Stomach (tissue), 8 donors: ENCODE measurements at regions not wholly inside any gene's neighbourhood (a gene's known extent, or its start where the extent isn't known, plus 50 kb on each side); places are given as distances from the start of the nearest gene placed in this dataset.

ENCODE experiments used
- DNase-seq, 2 donors: peaks; one replicate each; pipeline versions ENCODE4 v3.0.0 to v3.0.0-alpha.2; 2013 to 2019
- H3K27ac ChIP-seq, 5 donors: fragments of 200-600 bp in 4 of 5; sonication (generic) in 4 of 5; one replicate each; pipeline ENCODE4 v1.5.1; 2013 to 2019; ENCODE audit warnings: mild to moderate bottlenecking in 1 of 5, moderate library complexity in 1 of 5
- H3K27me3 ChIP-seq, 3 donors: fragments of 200-600 bp; sonication (generic); one replicate each; pipeline ENCODE4 v1.5.1; 2017 to 2019; ENCODE audit warnings: mixed run types in 1 of 3
- H3K36me3 ChIP-seq, 4 donors: fragments of 200-600 bp; sonication (generic); 1 replicate in 3 of 4; 2 replicates in 1 of 4; pipeline ENCODE4 v1.5.1; 2016 to 2019
- H3K4me1 ChIP-seq, 4 donors: fragments of 200-600 bp; sonication (generic); one replicate each; pipeline ENCODE4 v1.5.1; 2016 to 2019
- H3K4me3 ChIP-seq, 4 donors: fragments of 200-600 bp; sonication (generic) in 3 of 4; one replicate each; pipeline ENCODE4 v1.5.1; 2016 to 2019; ENCODE audit warnings: mild to moderate bottlenecking in 1 of 4
- H3K9me3 ChIP-seq, 4 donors: fragments of 200-600 bp; sonication (generic); one replicate each; pipeline ENCODE4 v1.5.1; 2016 to 2019
- EP300 ChIP-seq: sonication (generic); formaldehyde crosslinking; IDR thresholded peaks from one replicate; pipeline ENCODE4 v1.6.1; 2017; ENCODE audit warnings: antibody characterized with exemption
- POLR2A ChIP-seq, 4 donors: fragments of 450-650 bp; IDR thresholded peaks; one replicate each; pipeline ENCODE4 v1.6.1; 2016; ENCODE audit warnings: antibody characterized with exemption in 4 of 4, control low read depth in 2 of 4, mild to moderate bottlenecking in 1 of 4, moderate library complexity in 1 of 4
- POLR2AphosphoS5 ChIP-seq, 3 donors: sonication (generic); formaldehyde crosslinking; IDR thresholded peaks; one replicate each; pipeline ENCODE4 v1.6.1; 2016; ENCODE audit warnings: antibody characterized with exemption in 3 of 3
- WGBS, 5 donors: extraction: QIAGEN DNeasy Blood & Tissue Kit in 3 of 5; methylation state at CpG; one replicate each; pipeline versions ENCODE4 v1.1.5 to v1.1.7; 2013 to 2018; 5-methylcytosine and 5-hydroxymethylcytosine counted together
- intact Hi-C: fragments of 100-400 bp; cut with DNase I; formaldehyde crosslinking; loops from one replicate; pipeline ENCODE4 v1.15.1; 2023; ENCODE audit warnings: low total_unique reads
- TF ChIP-seq, protein P1 (sequence below), 7 experiments: fragments of 450-650 bp in 4 of 7; fragments of 200-600 bp in 3 of 7; sonication (generic) in 3 of 7; IDR thresholded peaks; one replicate each; pipeline ENCODE4 v1.5.1; 2016 to 2019; ENCODE audit warnings: antibody characterized with exemption in 7 of 7, control low read depth in 2 of 7, mild to moderate bottlenecking in 1 of 7
- donor health status: healthy with polysubstance abuse.
- donor health status: Bipolar disorder and iron deficiency.
- donor health status: healthy.

GRCh38 chr1:29459620-29459945, 223.3 kb downstream of the PTPRU start:
- Histone ChIP-seq H3K27ac (no peak overlapping the region), H3K4me3 (no peak overlapping the region), H3K4me1 (no peaks in the 10 kb centered on the region), H3K9me3 (peaks cover 0 to 8% (median 5%) of the 10 kb centered on the region in 4 donors), H3K27me3 (peaks cover 0 to 48% (median 3%) of the 10 kb centered on the region in 3 donors), H3K36me3 (no peaks in the 10 kb centered on the region)
- intact Hi-C loops: loop anchor here (10.0 kb wide), 1 partner anchor 215 kb away; no protein-coding TSS in a partner anchor
- no peak for DNase-seq
- TF ChIP-seq, protein P1, sequence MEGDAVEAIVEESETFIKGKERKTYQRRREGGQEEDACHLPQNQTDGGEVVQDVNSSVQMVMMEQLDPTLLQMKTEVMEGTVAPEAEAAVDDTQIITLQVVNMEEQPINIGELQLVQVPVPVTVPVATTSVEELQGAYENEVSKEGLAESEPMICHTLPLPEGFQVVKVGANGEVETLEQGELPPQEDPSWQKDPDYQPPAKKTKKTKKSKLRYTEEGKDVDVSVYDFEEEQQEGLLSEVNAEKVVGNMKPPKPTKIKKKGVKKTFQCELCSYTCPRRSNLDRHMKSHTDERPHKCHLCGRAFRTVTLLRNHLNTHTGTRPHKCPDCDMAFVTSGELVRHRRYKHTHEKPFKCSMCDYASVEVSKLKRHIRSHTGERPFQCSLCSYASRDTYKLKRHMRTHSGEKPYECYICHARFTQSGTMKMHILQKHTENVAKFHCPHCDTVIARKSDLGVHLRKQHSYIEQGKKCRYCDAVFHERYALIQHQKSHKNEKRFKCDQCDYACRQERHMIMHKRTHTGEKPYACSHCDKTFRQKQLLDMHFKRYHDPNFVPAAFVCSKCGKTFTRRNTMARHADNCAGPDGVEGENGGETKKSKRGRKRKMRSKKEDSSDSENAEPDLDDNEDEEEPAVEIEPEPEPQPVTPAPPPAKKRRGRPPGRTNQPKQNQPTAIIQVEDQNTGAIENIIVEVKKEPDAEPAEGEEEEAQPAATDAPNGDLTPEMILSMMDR (IDR thresholded peaks at IDR 0.05): no peak
- no peak for TF ChIP-seq EP300
- TF ChIP-seq POLR2AphosphoS5 (IDR thresholded peaks at IDR 0.05): no peak
- no peak for TF ChIP-seq POLR2A (IDR thresholded peaks at IDR 0.05)
- WGBS, 5 donors: 52 to 66% (median 58%) methylated on average over 6 of the region's 6 CpGs

DNA sequence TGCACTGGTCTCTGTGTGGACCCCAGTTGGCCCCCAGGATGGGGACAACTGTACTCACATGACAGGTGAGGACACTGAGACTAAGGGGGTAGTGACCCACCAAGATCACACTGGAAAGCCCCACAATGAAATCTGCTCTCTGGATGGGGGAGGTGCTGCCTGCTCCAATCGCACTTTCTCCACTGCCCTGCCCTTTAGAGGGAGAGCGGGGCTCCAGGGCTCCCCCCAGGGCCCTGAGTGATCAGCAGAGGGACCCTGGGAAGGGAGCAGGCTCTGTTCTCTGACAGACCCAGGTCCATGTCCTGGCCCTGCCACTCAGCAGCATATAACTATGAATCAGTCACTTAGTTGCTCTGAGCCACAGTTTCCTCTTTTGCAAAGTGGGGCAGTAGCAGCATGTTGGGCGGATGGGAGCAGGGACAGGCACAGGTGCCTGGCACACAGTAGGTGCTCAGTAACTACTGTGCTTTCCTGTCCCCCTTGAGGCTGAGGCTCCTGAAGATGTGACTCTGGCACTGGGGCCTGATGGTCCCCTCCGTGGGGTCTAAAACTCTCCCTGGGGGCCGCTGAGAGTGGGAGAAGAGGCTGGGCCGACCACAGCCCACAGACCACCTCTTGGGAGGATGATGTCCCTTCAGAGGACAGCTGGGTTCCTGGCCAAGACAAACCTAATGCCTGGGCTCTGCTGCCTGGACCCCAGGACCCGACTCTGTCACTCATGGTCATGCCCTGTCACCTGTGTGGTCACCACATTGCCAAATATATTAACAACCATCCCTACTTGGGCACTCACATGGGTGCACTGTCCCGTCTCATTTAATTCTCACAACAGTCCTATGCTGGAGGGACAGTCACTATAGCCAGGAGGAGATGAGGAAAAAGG, 222.7 kb downstream of the PTPRU start:
- no peak overlapping the region for H3K27ac ChIP-seq
- no peaks in the 10 kb centered on the region for H3K4me1 ChIP-seq
- H3K9me3 ChIP-seq: peaks cover 0 to 6% (median under 1%) of the 10 kb centered on the region in 4 donors
- 60 to 72% (median 63%) methylated on average over 6 to 8 of the region's 8 CpGs for WGBS, 5 donors
- H3K36me3 ChIP-seq: no peaks in the 10 kb centered on the region
- TF ChIP-seq EP300: no peak
- TF ChIP-seq POLR2A (IDR thresholded peaks at IDR 0.05): no peak
- TF ChIP-seq POLR2AphosphoS5 (IDR thresholded peaks at IDR 0.05): no peak
- TF ChIP-seq, protein P1 (IDR thresholded peaks at IDR 0.05): no peak
- peaks cover 0 to 51% (median 3%) of the 10 kb centered on the region in 3 donors for H3K27me3 ChIP-seq
- intact Hi-C loops: loop anchor here (10.0 kb wide), 1 partner anchor 214 kb away; no protein-coding TSS in a partner anchor
- no peak overlapping the region for H3K4me3 ChIP-seq
- DNase-seq: no peak

DNA sequence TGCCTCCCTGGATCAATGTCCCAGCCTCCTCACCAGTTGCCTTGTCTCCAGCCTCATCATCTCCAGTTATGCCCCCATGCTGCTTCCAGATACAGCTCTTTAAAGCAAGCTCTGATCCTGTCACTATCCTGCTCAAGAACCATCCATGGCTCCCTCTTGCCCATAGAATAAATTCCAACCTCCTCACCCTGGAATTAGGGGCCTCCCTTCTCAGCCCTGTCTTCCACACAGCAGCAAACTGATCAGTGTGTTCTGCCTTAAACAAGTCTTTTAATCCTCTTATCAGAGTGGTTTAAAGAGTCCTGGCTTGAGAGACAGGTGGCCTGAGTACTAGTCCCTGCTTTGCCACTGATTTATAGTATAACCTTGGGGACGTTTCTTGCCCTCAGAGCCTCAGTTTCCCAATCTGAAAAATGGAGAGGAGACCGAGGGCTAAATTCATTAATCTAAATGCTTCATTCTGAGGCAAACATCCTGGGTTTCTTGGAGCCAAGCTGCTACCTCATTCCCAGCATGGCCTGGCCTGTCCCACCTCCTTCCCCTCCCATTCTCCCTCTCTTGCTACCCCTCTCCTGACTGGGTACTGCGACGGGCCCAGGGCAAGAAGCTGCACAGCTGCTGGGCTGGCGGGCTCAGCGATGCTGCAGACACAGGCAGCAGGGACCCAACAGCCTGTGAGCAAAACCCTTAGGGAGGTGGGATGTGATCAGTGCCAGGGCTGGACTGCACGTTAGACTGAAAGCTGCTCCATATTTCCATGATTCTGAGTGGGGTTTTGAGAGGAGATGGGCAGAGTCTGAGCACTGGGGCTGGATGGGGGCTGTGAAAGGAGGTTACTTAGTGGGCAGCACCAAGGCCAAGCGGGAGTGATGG, 221.4 kb downstream of the PTPRU start:
- intact Hi-C loops: loop anchor here (10.0 kb wide), 1 partner anchor 213 kb away; no protein-coding TSS in a partner anchor
- Histone ChIP-seq H3K9me3 (peaks cover 0 to 6% (median 0%) of the 10 kb centered on the region in 4 donors), H3K4me3 (no peak overlapping the region), H3K4me1 (no peaks in the 10 kb centered on the region), H3K27ac (no peak overlapping the region), H3K27me3 (peaks cover 0 to 51% (median 3%) of the 10 kb centered on the region in 3 donors), H3K36me3 (no peaks in the 10 kb centered on the region)
- WGBS, 5 donors: 61 to 65% (median 64%) methylated on average over 8 of the region's 8 CpGs
- DNase-seq: no peak
- TF ChIP-seq POLR2AphosphoS5 (IDR thresholded peaks at IDR 0.05) (no peak), POLR2A (IDR thresholded peaks at IDR 0.05) (no peak), EP300 (no peak)
- TF ChIP-seq, protein P1 (IDR thresholded peaks at IDR 0.05): no peak
